HepG2 (cell line): ENCODE measurements at regions not wholly inside any gene's neighbourhood (a gene's known extent, or its start where the extent isn't known, plus 50 kb on each side); places are given as distances from the start of the nearest gene placed in this dataset.
"Not testable (repeated sequence)": the region's sequence is repeated elsewhere in the genome, so short reads cannot be mapped to it uniquely, and the experiment has no call there.

Experiments
- ATAC-seq: fragments of 200-7000 bp; cut with Tn5 transposase; 3 replicates; pipeline ENCODE4 v1.9.1; 2020; ENCODE audit warnings: mild to moderate bottlenecking, moderate library complexity
- BruUV-seq: library from RNA; stranded (reverse); fragments of 400-500 nt; replicated peaks from 2 replicates; lab custom pipeline; 2021; lab: Mats Ljungman, UMichigan
- CTCF ChIA-PET: fragments of 300-600 bp; formaldehyde crosslinking; extraction: SDS; loops from one replicate; lab custom pipeline; 2021; ENCODE audit warnings: low total read pairs, inconsistent platforms, low intra/inter-chr PET ratio; lab: Yijun Ruan, JAX
- POLR2A ChIA-PET: fragments of 350-600 bp; sonication (Branson Sonifier 250); formaldehyde crosslinking; loops from one replicate; lab custom pipeline; 2020; ENCODE audit warnings: antibody characterized with exemption, inconsistent platforms; lab: Yijun Ruan, JAX
- DNase-seq: peaks from one replicate; pipeline ENCODE4 v3.0.0-alpha.2; 2015; ENCODE audit warnings: low spot score
- FAIRE-seq: peaks from 3 replicates; lab custom pipeline; 2011; peaks lifted over from hg19 to GRCh38; lab: Jason Lieb, UNC
- H2AFZ ChIP-seq: one replicate; pipeline ENCODE4 v1.6.1; 2011; ENCODE audit warnings: low read length, inconsistent platforms
- H3K27ac ChIP-seq: fragments of 300-600 bp; 3 replicates; pipeline ENCODE4 v1.8.0; 2011; ENCODE audit warnings: mixed run types, mild to moderate bottlenecking, mixed read lengths, low read length, inconsistent platforms; ENCODE audit not compliant: insufficient read depth; ENCODE audit errors: extremely low read length
- H3K27me3 ChIP-seq, 2 experiments: fragments of 200-600 bp in 1 of 2; 2 replicates in 1 of 2; 3 replicates in 1 of 2; pipeline versions ENCODE4 v1.6.0 to v1.8.0; 2011; ENCODE audit warnings: low read length in 2 of 2, mild to moderate bottlenecking in 2 of 2, moderate library complexity in 2 of 2, inconsistent platforms in 1 of 2; ENCODE audit not compliant: insufficient read depth in 2 of 2, control insufficient read depth in 1 of 2
- H3K36me3 ChIP-seq, 2 experiments: fragments of 200-600 bp in 1 of 2; replicated peaks in 1 of 2; 2 replicates in 1 of 2; 3 replicates in 1 of 2; pipeline versions ENCODE4 v1.5.1 to v1.8.0; 2011; ENCODE audit warnings: low read length in 2 of 2, inconsistent platforms in 1 of 2; ENCODE audit not compliant: insufficient read depth in 2 of 2, control insufficient read depth in 1 of 2
- H3K4me1 ChIP-seq: 2 replicates; pipeline ENCODE4 v1.5.1; 2012; ENCODE audit warnings: low read length, inconsistent platforms; ENCODE audit not compliant: insufficient read depth
- H3K4me2 ChIP-seq: 2 replicates; pipeline ENCODE4 v1.6.0; 2011; ENCODE audit warnings: low read depth, low read length, inconsistent platforms
- H3K4me3 ChIP-seq, 3 experiments: fragments of 200-600 bp in 1 of 3; sonication (generic), shearing (Covaris generic) in 1 of 3; replicated peaks in 1 of 3; 2 replicates each; pipeline ENCODE4 v1.5.1; 2011 to 2016; ENCODE audit warnings: low read length in 3 of 3, inconsistent platforms in 2 of 3, low read depth in 2 of 3, mild to moderate bottlenecking in 2 of 3, control low read depth in 1 of 3, mixed read lengths in 1 of 3; ENCODE audit not compliant: insufficient read depth in 1 of 3
- H3K79me2 ChIP-seq: one replicate; pipeline ENCODE4 v1.6.1; 2011; ENCODE audit warnings: low read length, inconsistent platforms; ENCODE audit not compliant: insufficient read depth
- H3K9ac ChIP-seq: 2 replicates; pipeline ENCODE4 v1.6.0; 2011; ENCODE audit warnings: mild to moderate bottlenecking, low read depth, low read length, inconsistent platforms; ENCODE audit not compliant: insufficient read depth
- H3K9me3 ChIP-seq: 2 replicates; pipeline ENCODE4 v1.5.1; 2012; ENCODE audit warnings: mild to moderate bottlenecking, low read length
- H4K20me1 ChIP-seq: 2 replicates; pipeline ENCODE4 v1.6.0; 2011; ENCODE audit warnings: inconsistent platforms, mild to moderate bottlenecking, low read length, moderate library complexity; ENCODE audit not compliant: insufficient read depth
- KLF11 ChIP-seq: IDR thresholded peaks from 2 replicates; pipeline ENCODE4 v1.6.1; 2016; ENCODE audit warnings: missing compliant biosample characterization
- NBN ChIP-seq: fragments of 450-650 bp; conservative IDR thresholded peaks from 2 replicates; pipeline ENCODE4 v1.6.1; 2017
- TSC22D2 ChIP-seq: sonication (generic); formaldehyde crosslinking; IDR thresholded peaks from 2 replicates; pipeline ENCODE4 v1.5.1; 2020; ENCODE audit warnings: missing genetic modification reagents, mild to moderate bottlenecking, borderline replicate concordance
- WGBS: methylation state at CpG from one replicate; pipeline ENCODE4 v1.1.6; 2017; ENCODE audit warnings: low lambda C conversion rate; 5-methylcytosine and 5-hydroxymethylcytosine counted together
- in situ Hi-C: cut with HindIII; loops from 2 replicates; pipeline ENCODE4 v1.10.0; 2017; ENCODE audit warnings: low pct_unique_long_range_greater_than_20kb; ENCODE audit not compliant: extremely low pct_ligation_motif_present
- intact Hi-C: fragments of 100-400 bp; cut with micrococcal nuclease; formaldehyde crosslinking; loops from one replicate; pipeline ENCODE4 v1.10.0; 2022; ENCODE audit not compliant: unreplicated experiment
- TF ChIP-seq, protein P1 (sequence below): sonication (generic); formaldehyde crosslinking; IDR thresholded peaks from 2 replicates; pipeline ENCODE4 v1.5.0; 2020; ENCODE audit warnings: missing genetic modification reagents
- TF ChIP-seq, protein P2 (sequence below): sonication (generic); formaldehyde crosslinking; IDR thresholded peaks from 2 replicates; pipeline ENCODE4 v1.8.0; 2022; ENCODE audit warnings: mild to moderate bottlenecking, missing genetic modification reagents; ENCODE audit not compliant: insufficient replicate concordance

DNA sequence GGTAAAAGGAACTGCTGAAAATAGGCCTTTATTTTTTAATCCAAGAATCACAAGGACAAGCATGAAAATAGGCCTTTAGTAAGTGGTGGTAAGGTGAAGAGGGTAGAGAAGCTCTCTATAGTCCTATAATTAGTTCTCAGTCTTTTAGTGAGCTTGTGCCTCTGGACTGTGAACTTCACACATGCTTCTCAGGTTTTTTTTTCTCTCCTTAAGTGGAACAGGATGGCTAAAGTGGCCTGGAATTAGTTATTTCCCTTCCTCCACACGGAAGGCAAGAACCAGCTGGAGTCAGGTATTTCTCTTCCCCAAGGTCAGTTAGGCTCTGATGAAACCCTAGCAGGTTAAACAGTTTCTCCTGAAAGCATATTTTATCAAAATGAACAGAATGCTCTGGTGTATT lies 203.0 kb upstream of the MINDY3 start (continued):
- TF ChIP-seq, protein P1, sequence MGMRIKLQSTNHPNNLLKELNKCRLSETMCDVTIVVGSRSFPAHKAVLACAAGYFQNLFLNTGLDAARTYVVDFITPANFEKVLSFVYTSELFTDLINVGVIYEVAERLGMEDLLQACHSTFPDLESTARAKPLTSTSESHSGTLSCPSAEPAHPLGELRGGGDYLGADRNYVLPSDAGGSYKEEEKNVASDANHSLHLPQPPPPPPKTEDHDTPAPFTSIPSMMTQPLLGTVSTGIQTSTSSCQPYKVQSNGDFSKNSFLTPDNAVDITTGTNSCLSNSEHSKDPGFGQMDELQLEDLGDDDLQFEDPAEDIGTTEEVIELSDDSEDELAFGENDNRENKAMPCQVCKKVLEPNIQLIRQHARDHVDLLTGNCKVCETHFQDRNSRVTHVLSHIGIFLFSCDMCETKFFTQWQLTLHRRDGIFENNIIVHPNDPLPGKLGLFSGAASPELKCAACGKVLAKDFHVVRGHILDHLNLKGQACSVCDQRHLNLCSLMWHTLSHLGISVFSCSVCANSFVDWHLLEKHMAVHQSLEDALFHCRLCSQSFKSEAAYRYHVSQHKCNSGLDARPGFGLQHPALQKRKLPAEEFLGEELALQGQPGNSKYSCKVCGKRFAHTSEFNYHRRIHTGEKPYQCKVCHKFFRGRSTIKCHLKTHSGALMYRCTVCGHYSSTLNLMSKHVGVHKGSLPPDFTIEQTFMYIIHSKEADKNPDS (CRISPR knock-in tag): no peak
- TF ChIP-seq, protein P2, sequence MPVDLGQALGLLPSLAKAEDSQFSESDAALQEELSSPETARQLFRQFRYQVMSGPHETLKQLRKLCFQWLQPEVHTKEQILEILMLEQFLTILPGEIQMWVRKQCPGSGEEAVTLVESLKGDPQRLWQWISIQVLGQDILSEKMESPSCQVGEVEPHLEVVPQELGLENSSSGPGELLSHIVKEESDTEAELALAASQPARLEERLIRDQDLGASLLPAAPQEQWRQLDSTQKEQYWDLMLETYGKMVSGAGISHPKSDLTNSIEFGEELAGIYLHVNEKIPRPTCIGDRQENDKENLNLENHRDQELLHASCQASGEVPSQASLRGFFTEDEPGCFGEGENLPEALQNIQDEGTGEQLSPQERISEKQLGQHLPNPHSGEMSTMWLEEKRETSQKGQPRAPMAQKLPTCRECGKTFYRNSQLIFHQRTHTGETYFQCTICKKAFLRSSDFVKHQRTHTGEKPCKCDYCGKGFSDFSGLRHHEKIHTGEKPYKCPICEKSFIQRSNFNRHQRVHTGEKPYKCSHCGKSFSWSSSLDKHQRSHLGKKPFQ: no peak
- TF ChIP-seq TSC22D2 (no peak), NBN (no peak), KLF11 (CRISPR knock-in tag) (no peak)
- TF ChIP-seq, all 625 proteins: peak for 0

DNA sequence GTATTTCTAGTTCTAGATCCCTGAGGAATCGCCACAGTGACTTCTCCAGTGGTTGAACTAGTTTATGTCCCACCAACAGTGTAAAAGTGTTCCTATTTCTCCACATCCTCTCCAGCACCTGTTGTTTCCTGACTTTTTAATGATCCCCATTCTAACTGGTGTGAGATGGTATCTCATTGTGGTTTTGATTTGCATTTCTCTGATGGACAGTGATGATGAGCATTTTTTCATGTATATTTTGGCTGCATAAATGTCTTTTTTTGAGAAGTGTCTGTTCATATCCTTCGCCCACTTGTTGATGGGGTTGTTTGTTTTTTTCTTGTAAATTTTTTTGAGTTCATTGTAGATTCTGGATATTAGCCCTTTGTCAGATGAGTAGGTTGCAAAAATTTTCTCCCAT lies 223.2 kb upstream of the MINDY3 start:
- ATAC-seq, H3K27me3 ChIP-seq: not testable (repeated sequence)
- 10% methylated on average over 2 of the region's 2 CpGs for WGBS

More for the DNA sequence above, 223.2 kb upstream of the MINDY3 start:
- H3K4me2 ChIP-seq, H4K20me1 ChIP-seq, FAIRE-seq, H3K36me3 ChIP-seq, POLR2A ChIA-PET, CTCF ChIA-PET, H2AFZ ChIP-seq, H3K79me2 ChIP-seq, H3K27ac ChIP-seq, H3K4me3 ChIP-seq, intact Hi-C loops, DNase-seq, in situ Hi-C loops, H3K9me3 ChIP-seq, BruUV-seq, H3K9ac ChIP-seq, H3K4me1 ChIP-seq: not testable (repeated sequence)
